Osteocyte (in vitro differentiated cells): ENCODE measurements at regions not wholly inside any gene's neighbourhood (a gene's known extent, or its start where the extent isn't known, plus 50 kb on each side); places are given as distances from the start of the nearest gene placed in this dataset.

Source experiments
- DNase-seq: peaks from one replicate; pipeline ENCODE4 v3.0.0; 2021; ENCODE audit warnings: mixed read lengths; ENCODE audit not compliant: unreplicated experiment; ENCODE audit errors: extremely low spot score
- H3K27ac Mint-ChIP-seq: one replicate; pipeline ENCODE4 v1.8.0; 2021; ENCODE audit warnings: mild to moderate bottlenecking, mixed read lengths; ENCODE audit not compliant: unreplicated experiment
- H3K27me3 Mint-ChIP-seq: one replicate; pipeline ENCODE4 v1.8.0; 2021; ENCODE audit warnings: mixed read lengths; ENCODE audit not compliant: unreplicated experiment
- H3K36me3 Mint-ChIP-seq: one replicate; pipeline ENCODE4 v1.8.0; 2021; ENCODE audit warnings: mixed read lengths; ENCODE audit not compliant: unreplicated experiment
- H3K4me1 Mint-ChIP-seq: one replicate; pipeline ENCODE4 v1.8.0; 2021; ENCODE audit warnings: mixed read lengths; ENCODE audit not compliant: unreplicated experiment
- H3K4me3 Mint-ChIP-seq: one replicate; pipeline ENCODE4 v1.8.0; 2021; ENCODE audit warnings: mild to moderate bottlenecking, moderate library complexity, mixed read lengths; ENCODE audit not compliant: unreplicated experiment
- H3K9me3 Mint-ChIP-seq: one replicate; pipeline ENCODE4 v1.8.0; 2021; ENCODE audit warnings: mixed read lengths; ENCODE audit not compliant: unreplicated experiment
- CTCF ChIP-seq: fragments of 200-600 bp; sonication (generic); IDR thresholded peaks from 2 replicates; pipeline ENCODE4 v1.5.0; 2021; ENCODE audit warnings: antibody characterized with exemption, mild to moderate bottlenecking, moderate library complexity

- no peak for DNase-seq
- H3K4me1 Mint-ChIP-seq, result peaks cover 27% of the 10 kb centered on the region
- no peak overlapping the region for H3K4me3 Mint-ChIP-seq
- no peak overlapping the region for H3K27ac Mint-ChIP-seq
- H3K27me3 Mint-ChIP-seq, result no peaks in the 10 kb centered on the region
- no peaks in the 10 kb centered on the region for H3K36me3 Mint-ChIP-seq
- no peak for TF ChIP-seq CTCF
- no peaks in the 10 kb centered on the region for H3K9me3 Mint-ChIP-seq
Measured at GRCh38 chr18:28789502-28789901, 612.6 kb upstream of the CDH2 start.

- Mint-ChIP-seq H3K4me3 (no peak overlapping the region), H3K27me3 (no peaks in the 10 kb centered on the region), H3K36me3 (no peaks in the 10 kb centered on the region), H3K9me3 (no peaks in the 10 kb centered on the region), H3K27ac (no peak overlapping the region), H3K4me1 (peaks cover 20% of the 10 kb centered on the region)
- DNase-seq, result no peak
- TF ChIP-seq CTCF, result no peak
Measured at GRCh38 chr18:28786926-28787325, 610.0 kb upstream of the CDH2 start.

- Mint-ChIP-seq H3K4me1 (peaks cover 2% of the 10 kb centered on the region), H3K27ac (no peak overlapping the region), H3K27me3 (no peaks in the 10 kb centered on the region), H3K36me3 (no peaks in the 10 kb centered on the region), H3K4me3 (no peak overlapping the region), H3K9me3 (peaks cover 9% of the 10 kb centered on the region)
- TF ChIP-seq CTCF, result no peak
- DNase-seq, result no peak
Measured at GRCh38 chr18:28781616-28782362, 604.9 kb upstream of the CDH2 start.

GRCh38 chr18:28778706-28779105, 601.8 kb upstream of the CDH2 start:
- H3K27ac Mint-ChIP-seq, result no peak overlapping the region
- no peak overlapping the region for H3K4me3 Mint-ChIP-seq
- no peaks in the 10 kb centered on the region for H3K36me3 Mint-ChIP-seq
- H3K9me3 Mint-ChIP-seq, result peaks cover 9% of the 10 kb centered on the region
- no peaks in the 10 kb centered on the region for H3K4me1 Mint-ChIP-seq
- no peak for TF ChIP-seq CTCF
- H3K27me3 Mint-ChIP-seq, result no peaks in the 10 kb centered on the region
- no peak for DNase-seq

GRCh38 chr18:28777756-28778155, 600.8 kb upstream of the CDH2 start:
- no peak overlapping the region for H3K27ac Mint-ChIP-seq
- TF ChIP-seq CTCF, result no peak
- H3K4me1 Mint-ChIP-seq, result no peaks in the 10 kb centered on the region
- peaks cover 9% of the 10 kb centered on the region for H3K9me3 Mint-ChIP-seq
- DNase-seq, result no peak
- no peaks in the 10 kb centered on the region for H3K27me3 Mint-ChIP-seq
- no peaks in the 10 kb centered on the region for H3K36me3 Mint-ChIP-seq
- no peak overlapping the region for H3K4me3 Mint-ChIP-seq
